ENCODE measurements at regions not wholly inside any gene's neighbourhood (a gene's known extent, or its start where the extent isn't known, plus 50 kb on each side); places are given as distances from the start of the nearest gene placed in this dataset.

GRCh38 chr3:174667386-174667785 is 191.7 kb upstream of the NAALADL2 start:
- WGBS (ENCODE audit: insufficient coverage, low coverage, low lambda C conversion rate, missing lambda C conversion rate) = 54% methylated on average over 1 of the region's 1 CpG
- Histone ChIP-seq H3K27me3 (no peaks in the 10 kb centered on the region), H3K4me3 (no peak overlapping the region), H3K27ac (no peak overlapping the region), H3K36me3 (no peaks in the 10 kb centered on the region), H3K4me1 (no peaks in the 10 kb centered on the region), H3K9me3 (no peaks in the 10 kb centered on the region)
- no peak for ATAC-seq
- no peak for DNase-seq
- intact Hi-C loops (cut with DNase I) = no loop called here
- no peak for TF ChIP-seq CTCF (IDR thresholded peaks at IDR 0.05)
- TF ChIP-seq POLR2A (IDR thresholded peaks at IDR 0.05) = no peak

GRCh38 chr3:174675406-174675805 is 183.7 kb upstream of the NAALADL2 start:
- Histone ChIP-seq H3K4me3 (no peak overlapping the region), H3K27me3 (no peaks in the 10 kb centered on the region), H3K4me1 (no peaks in the 10 kb centered on the region), H3K27ac (no peak overlapping the region), H3K9me3 (no peaks in the 10 kb centered on the region), H3K36me3 (no peaks in the 10 kb centered on the region)
- no peak for TF ChIP-seq CTCF (IDR thresholded peaks at IDR 0.05)
- TF ChIP-seq POLR2A (IDR thresholded peaks at IDR 0.05) = no peak
- intact Hi-C loops (cut with DNase I) = no loop called here
- ATAC-seq = no peak
- WGBS (ENCODE audit: insufficient coverage, low coverage, low lambda C conversion rate, missing lambda C conversion rate) = 85% methylated on average over 2 of the region's 2 CpGs
- no peak for DNase-seq

- Histone ChIP-seq H3K4me3 (no peak overlapping the region), H3K36me3 (no peaks in the 10 kb centered on the region), H3K27me3 (no peaks in the 10 kb centered on the region), H3K9me3 (no peaks in the 10 kb centered on the region), H3K4me1 (no peaks in the 10 kb centered on the region), H3K27ac (no peak overlapping the region)
- DNase-seq (no peak), ATAC-seq (no peak)
- no peak for TF ChIP-seq CTCF (IDR thresholded peaks at IDR 0.05)
- no peak for TF ChIP-seq POLR2A (IDR thresholded peaks at IDR 0.05)
- intact Hi-C loops (cut with DNase I) = no loop called here
- WGBS (ENCODE audit: insufficient coverage, low coverage, low lambda C conversion rate, missing lambda C conversion rate) = 50% methylated on average over 1 of the region's 1 CpG
These were observed 177.3 kb upstream of the NAALADL2 start for GRCh38 chr3:174681784-174682183.

- intact Hi-C loops (cut with DNase I) = no loop called here
- no peak for ATAC-seq
- H3K9me3 ChIP-seq = no peaks in the 10 kb centered on the region
- WGBS (ENCODE audit: insufficient coverage, low coverage, low lambda C conversion rate, missing lambda C conversion rate) = 85% methylated on average over 3 of the region's 4 CpGs
- H3K4me3 ChIP-seq = no peak overlapping the region
- H3K4me1 ChIP-seq = no peaks in the 10 kb centered on the region
- no peak for DNase-seq
- TF ChIP-seq POLR2A (IDR thresholded peaks at IDR 0.05) (no peak), CTCF (IDR thresholded peaks at IDR 0.05) (no peak)
- H3K27ac ChIP-seq = no peak overlapping the region
- no peaks in the 10 kb centered on the region for H3K27me3 ChIP-seq
- H3K36me3 ChIP-seq = no peaks in the 10 kb centered on the region
These were observed 173.3 kb upstream of the NAALADL2 start for GRCh38 chr3:174685796-174686195.

GRCh38 chr3:174697310-174697709 is 161.8 kb upstream of the NAALADL2 start:
- DNase-seq (no peak), ATAC-seq (no peak)
- Histone ChIP-seq H3K36me3 (no peaks in the 10 kb centered on the region), H3K4me3 (no peak overlapping the region), H3K27ac (no peak overlapping the region), H3K4me1 (no peaks in the 10 kb centered on the region), H3K27me3 (no peaks in the 10 kb centered on the region), H3K9me3 (no peaks in the 10 kb centered on the region)
- TF ChIP-seq POLR2A (IDR thresholded peaks at IDR 0.05) = no peak
- no peak for TF ChIP-seq CTCF (IDR thresholded peaks at IDR 0.05)
- WGBS (ENCODE audit: insufficient coverage, low coverage, low lambda C conversion rate, missing lambda C conversion rate) = 40% methylated on average over 1 of the region's 1 CpG
- intact Hi-C loops (cut with DNase I) = no loop called here

All from right lobe of liver (tissue), 6 donors.